Activated T-cell treated with anti-CD3 and anti-CD28 coated beads for 1 hour (primary cell): ENCODE measurements at regions not wholly inside any gene's neighbourhood (a gene's known extent, or its start where the extent isn't known, plus 50 kb on each side); places are given as distances from the start of the nearest gene placed in this dataset.

Experiments
- DNase-seq: peaks from one replicate; pipeline ENCODE4 v3.0.0-alpha.2; 2020; ENCODE audit warnings: low read depth

DNA sequence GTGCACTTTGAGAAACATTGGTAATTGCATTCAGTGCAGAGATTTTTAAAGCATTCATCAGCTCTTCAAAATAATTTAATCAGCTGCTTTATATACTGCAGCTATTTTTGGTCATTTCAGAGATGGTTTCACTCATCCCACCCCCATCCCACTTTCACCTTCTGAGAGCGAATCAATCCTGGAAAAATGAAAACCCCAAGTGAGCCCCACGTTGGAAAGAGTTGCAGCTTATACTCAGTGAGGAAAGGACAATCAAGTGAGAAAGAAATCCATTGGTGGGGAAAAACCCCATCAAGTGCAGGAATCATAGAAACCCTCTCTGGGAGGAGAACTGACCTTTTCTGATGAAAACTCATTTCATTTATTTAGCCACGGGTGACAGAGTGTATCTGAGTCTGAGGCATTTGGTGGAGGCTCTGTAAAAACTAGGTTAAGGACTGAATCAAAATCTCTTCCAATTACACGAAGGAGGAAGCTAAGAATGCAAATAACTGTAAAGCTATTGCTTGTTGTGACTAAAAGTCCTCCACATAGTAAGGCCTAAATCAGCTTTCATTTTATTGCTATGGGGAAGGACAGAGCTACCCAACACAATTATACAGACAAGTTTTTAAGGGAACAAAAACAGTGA is 240.4 kb upstream of the PGRMC2 start:
- no peak for DNase-seq

DNA sequence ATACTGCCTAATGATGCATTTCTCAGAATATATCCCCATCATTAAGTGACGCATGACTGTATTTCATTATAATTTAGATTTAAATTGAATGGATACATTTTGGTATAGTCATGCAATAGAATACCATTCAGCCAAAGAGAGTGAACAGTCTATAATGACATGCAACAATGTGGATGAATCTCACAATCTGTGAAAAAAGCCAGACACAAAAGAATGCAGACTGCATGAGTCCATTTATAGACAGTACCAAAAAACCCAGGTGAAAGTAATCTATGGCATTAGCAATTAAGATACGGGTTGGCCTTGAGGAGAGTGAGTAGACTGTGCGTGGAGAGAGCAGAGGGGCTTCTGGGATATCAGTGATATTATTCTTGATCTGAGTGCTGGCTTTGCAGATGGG is 239.7 kb upstream of the PGRMC2 start:
- no peak for DNase-seq

- DNase-seq: no peak
Measured at GRCh38 chr4:128525992-128526630, 238.5 kb upstream of the PGRMC2 start.

DNA sequence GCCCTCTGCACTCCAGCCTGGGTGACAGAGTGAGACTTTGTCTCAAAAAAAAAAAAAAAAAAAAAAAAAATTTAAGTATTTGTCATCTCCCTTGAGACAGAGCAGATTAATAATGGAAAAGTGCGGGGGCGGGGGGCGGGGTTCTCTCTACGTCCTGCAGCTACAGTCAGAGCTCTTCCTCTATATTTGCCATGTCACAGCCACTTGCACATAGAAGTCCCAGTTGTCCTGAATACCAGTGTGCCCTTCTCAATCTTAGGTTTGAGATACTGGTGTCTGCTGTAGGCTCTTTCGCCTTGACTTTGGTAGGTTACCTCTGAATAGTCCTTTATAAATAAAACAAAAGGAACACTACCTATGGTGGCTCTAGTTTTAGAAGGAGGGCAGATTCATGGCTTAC is 237.8 kb upstream of the PGRMC2 start:
- no peak for DNase-seq

GRCh38 chr4:128524311-128524710 is 236.7 kb upstream of the PGRMC2 start:
- no peak for DNase-seq

GRCh38 chr4:128521648-128522111 is 234.1 kb upstream of the PGRMC2 start:
- DNase-seq: no peak

- DNase-seq: no peak
Measured at GRCh38 chr4:128521156-128521555, 233.5 kb upstream of the PGRMC2 start.

- no peak for DNase-seq
Measured at GRCh38 chr4:128519163-128519830, 231.7 kb upstream of the PGRMC2 start.

- DNase-seq: no peak
Measured at GRCh38 chr4:128517739-128518510, 230.3 kb upstream of the PGRMC2 start.

DNA sequence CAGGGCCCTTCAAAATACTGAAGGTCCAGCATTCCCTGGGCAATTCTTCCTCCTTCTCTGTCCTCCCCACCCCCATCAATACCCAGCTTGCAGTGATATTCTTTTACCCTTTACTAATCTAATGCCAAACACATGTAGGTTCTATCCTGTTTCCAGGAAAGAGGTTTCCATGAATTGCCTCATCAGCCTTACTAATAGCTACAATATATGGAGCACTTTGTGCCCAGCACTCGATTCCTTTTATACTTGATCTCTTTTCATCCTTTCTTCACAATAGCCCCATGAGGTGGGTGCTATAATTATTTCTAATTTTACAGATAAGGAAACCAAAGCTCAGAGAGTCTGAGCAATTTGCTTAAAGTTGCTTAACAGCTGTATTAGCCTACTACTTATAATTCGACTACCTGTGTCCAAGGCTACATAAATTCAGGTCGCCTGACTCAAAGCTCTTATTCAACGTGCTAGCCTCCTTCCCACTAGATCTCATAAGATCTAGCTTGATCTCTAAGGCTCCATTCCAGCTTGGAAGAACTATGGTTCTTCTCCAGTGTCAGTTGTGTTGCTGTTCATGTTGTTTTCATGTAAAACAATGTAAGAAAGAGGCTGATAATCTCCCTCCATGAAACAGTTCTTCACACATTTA is 229.6 kb upstream of the PGRMC2 start:
- DNase-seq: no peak

- no peak for DNase-seq
Measured at GRCh38 chr4:128516301-128516969, 228.8 kb upstream of the PGRMC2 start.

DNA sequence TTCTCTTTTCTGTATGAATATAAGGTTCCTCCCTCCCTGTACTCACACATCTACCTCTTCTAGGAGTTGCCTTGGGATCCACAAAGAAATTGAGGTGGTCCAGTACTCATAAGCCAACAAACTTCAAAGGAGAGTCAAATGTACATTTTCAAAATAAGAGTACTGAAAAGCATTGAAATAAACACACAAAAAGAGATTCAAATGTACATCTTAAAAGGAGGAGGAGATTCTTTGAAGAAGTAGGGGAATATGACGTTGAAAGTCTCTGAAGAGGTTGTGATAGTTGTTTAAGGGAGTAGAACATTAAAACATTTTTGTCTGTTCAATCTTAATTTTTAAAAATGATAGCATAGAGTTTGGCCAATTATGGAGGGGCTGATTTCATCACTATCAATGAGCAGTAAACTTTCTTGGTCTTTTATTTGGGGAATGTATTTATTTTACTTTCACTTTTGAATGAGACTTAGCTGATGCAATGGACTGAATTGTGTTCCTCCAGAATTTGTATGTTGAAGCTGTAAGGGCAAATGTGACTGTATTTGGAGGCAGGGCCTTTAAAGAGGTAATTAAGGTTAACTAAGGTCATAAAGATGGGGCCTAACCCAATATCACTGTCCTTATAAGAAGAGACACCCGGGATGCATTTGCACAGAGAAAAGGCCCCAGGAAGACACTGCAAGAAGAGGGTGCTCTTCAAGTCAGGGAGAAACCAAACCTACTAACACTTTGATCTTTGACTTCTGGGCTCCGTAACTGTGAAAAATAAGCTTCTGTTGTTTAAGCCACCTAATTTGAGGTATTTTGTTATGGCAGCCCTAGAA is 226.3 kb upstream of the PGRMC2 start:
- no peak for DNase-seq

GRCh38 chr4:128512767-128513322 is 225.2 kb upstream of the PGRMC2 start:
- no peak for DNase-seq

DNA sequence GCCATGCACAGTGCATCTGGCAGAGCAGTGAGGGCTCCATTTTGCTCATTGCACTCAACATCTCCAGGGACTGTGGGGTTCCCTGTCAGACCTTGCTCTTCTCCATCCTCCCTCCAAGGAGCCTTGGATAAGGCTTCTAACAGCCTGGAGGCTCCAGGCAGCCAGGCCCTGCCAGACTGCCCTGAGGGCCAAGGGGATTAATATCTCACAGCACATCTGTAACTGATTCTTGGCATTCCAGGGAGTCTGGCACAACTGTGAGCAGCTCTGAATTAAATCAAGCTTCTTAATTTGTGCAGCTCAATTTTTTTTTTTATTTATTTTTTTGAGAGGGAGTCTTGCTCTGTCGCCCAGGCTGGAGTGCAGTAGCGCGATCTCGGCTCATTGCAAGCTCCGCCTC is 224.5 kb upstream of the PGRMC2 start:
- DNase-seq: no peak

DNA sequence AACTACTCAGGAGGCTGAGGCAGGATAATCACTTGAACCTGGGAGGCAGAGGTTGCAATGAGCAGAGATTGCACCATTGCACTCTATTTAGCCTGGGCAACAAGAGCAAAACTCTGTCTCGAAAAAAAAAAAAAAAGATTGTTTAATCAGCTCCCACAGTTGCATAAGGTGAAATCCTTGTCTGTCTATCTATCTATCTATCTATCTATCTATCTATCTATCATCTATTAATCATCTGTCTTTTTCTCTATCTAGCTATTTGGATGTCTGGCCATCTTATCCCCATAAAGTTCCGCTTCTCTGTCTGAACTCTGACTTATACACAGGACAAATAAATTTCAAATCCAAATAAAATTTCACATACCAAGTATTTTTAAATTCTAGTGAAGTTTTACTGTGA is 223.2 kb upstream of the PGRMC2 start:
- no peak for DNase-seq

- no peak for DNase-seq
Measured at GRCh38 chr4:128502818-128503527, 215.4 kb upstream of the PGRMC2 start.

DNA sequence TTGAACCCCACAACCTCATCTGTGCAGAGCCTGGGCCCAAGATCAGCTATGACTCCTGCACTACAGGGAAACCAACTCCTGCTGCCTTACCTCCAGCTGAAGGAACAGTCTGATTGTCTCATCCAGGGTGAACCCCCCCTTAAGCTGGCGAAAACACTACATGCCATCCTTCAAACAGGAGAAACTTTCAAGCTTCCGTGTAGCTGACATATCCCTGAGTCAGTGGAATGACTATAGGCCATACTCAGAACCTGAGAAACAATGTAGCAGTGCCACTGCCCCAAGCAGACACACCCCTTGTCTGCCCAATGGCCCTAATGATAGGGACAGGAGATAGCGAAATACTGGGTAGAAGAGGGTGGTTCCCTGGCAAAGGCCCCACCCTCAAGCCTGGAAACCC is 213.6 kb upstream of the PGRMC2 start:
- DNase-seq: no peak

DNA sequence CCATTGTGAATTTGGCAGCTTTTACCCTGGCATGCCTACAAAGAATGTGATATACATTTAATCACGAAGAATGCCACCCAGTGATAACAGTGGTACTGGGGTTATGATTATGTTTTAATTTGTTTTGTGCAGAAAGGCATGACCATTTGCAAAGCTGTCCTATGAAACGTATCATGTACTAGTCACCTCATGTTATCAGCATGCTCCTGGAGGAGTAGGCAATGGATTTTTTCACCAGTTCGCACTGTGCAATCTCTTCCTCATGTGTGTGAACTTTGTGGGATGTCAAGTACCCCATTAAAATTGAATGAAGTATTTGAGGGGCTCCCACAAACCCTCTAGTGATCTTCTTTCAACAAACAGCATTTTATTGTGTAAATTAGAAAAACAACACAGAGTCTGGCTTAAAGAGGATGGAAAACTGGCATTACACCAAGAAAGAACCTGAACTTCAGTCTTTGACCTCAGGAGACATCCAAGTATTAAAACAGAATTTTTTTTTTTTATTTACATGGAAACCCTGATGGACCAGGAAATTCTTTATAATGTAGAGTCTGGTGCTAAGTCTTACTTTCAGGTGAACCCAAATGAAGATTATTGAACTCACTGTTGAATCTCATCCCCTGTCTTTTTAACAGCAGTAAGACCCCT is 200.6 kb upstream of the PGRMC2 start:
- DNase-seq: no peak

DNA sequence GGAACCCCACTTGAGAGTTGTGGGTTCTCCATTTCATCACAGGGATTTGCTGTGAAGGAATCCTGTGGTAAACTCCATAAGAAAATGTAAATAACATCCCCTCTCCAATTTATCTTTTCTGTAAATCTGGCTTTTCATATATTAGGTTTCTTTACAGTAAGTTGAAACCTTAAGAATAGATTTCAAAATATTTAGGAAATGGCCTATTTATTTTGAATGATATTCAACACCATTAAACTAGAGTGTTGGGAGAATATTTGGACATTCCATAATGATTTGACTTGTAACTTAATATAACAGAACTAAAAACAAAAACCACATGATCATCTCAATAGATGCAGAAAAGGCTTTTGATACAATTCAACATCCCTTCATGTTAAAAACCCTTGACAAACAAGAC is 197.3 kb upstream of the PGRMC2 start:
- no peak for DNase-seq
